AG04450 (cell line): ENCODE measurements at regions not wholly inside any gene's neighbourhood (a gene's known extent, or its start where the extent isn't known, plus 50 kb on each side); places are given as distances from the start of the nearest gene placed in this dataset.

Source experiments
- CTCF ChIA-PET: fragments of 300-600, 350-600 bp; formaldehyde crosslinking; extraction: SDS; loops from one replicate; lab custom pipeline; 2022; ENCODE audit warnings: antibody characterized with exemption, inconsistent platforms; lab: Charles Lee
- POLR2A ChIA-PET: fragments of 350-600 bp; formaldehyde crosslinking; extraction: SDS; loops from one replicate; lab custom pipeline; 2021; ENCODE audit warnings: antibody characterized with exemption, inconsistent platforms; lab: Yijun Ruan, JAX
- DNase-seq: peaks from one replicate; pipeline ENCODE4 v3.0.0-alpha.2; 2011; ENCODE audit warnings: low read depth, low spot score
- H3K27ac ChIP-seq: one replicate; pipeline ENCODE4 v1.5.1; 2012; ENCODE audit warnings: low read depth, low read length, control low read depth
- H3K27me3 ChIP-seq: one replicate; pipeline ENCODE4 v1.6.0; 2012; ENCODE audit warnings: low read length; ENCODE audit not compliant: control insufficient read depth, insufficient read depth
- H3K4me3 ChIP-seq: 2 replicates; pipeline ENCODE4 v1.5.1; 2011; ENCODE audit warnings: mild to moderate bottlenecking, low read depth, low read length, control low read depth
- H3K9me3 ChIP-seq: 2 replicates; pipeline ENCODE4 v1.5.1; 2012; ENCODE audit warnings: low read length; ENCODE audit not compliant: control insufficient read depth, insufficient read depth
- TF ChIP-seq, protein P1 (sequence below): IDR thresholded peaks from 2 replicates; pipeline ENCODE4 v1.5.1; 2011; ENCODE audit warnings: low read depth, low read length, control low read depth, inconsistent platforms

DNA sequence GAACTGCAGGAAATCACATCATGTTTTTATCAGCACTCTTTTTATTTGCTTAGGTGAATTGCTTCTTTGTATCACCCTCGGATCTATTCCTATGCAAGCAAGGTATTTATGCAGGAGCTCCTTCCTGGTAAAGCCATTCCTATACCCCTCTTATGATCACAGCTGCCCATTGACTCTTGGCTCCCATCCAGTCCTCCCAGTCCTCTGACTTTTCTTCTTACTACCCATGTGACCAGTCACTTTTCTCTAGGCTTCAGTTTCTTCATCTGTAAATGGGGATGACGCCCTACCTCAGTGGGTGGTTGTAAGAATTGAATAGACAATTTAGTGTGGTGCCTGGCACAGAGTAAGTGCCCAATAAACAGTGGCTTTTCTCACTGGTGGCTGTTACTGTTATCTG is 144.9 kb downstream of the FHIP1A start:
- TF ChIP-seq, protein P1, sequence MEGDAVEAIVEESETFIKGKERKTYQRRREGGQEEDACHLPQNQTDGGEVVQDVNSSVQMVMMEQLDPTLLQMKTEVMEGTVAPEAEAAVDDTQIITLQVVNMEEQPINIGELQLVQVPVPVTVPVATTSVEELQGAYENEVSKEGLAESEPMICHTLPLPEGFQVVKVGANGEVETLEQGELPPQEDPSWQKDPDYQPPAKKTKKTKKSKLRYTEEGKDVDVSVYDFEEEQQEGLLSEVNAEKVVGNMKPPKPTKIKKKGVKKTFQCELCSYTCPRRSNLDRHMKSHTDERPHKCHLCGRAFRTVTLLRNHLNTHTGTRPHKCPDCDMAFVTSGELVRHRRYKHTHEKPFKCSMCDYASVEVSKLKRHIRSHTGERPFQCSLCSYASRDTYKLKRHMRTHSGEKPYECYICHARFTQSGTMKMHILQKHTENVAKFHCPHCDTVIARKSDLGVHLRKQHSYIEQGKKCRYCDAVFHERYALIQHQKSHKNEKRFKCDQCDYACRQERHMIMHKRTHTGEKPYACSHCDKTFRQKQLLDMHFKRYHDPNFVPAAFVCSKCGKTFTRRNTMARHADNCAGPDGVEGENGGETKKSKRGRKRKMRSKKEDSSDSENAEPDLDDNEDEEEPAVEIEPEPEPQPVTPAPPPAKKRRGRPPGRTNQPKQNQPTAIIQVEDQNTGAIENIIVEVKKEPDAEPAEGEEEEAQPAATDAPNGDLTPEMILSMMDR = no peak
- CTCF ChIA-PET = no interaction called here

DNA sequence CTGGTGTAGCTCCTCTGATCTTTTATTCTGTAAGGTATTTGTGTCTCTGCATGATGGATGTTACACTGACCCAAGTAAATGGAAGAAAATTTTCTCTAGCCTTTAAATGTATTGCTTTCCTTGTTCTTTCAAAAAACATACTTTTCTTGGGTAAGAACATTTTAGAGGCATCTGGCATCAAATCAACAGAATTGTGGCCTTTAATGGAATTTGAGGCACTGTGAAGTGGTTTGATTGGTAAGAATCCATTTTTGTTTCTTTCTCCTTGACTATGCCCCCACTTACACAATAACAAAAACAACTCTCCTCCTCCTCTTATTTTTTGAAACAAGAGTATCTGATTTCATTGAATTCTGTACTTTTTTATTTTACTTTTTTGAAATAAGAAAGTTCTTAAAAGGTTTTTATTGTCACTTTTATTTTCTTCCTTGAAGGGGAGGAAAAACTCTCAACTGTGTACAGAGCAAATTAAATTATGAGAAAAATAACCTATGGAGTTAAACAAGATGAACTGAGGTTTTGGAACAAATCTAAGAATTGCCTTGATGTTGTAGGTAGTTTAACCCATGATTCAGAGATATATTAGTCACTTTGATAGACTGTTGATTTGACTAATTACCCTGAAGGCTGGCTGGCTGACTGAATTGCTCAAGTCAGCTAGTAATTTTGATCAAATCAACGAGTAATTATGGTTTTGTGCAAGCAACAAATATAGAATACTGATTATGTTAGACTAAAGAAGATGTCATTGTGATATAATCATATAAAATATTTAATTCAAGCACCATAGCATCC is 146.4 kb downstream of the FHIP1A start:
- DNase-seq = no peak
- TF ChIP-seq, protein P1 = no peak
- H3K27ac ChIP-seq = no peak overlapping the region
- ChIA-PET POLR2A (no interaction called here), CTCF (interaction anchor here (0.6 kb wide), 1 partner anchor 1370 kb away, joined by 3 read pairs; no protein-coding TSS in a partner anchor)
- H3K27me3 ChIP-seq = peaks cover 4% of the 10 kb centered on the region
- H3K4me3 ChIP-seq = no peak overlapping the region
- H3K9me3 ChIP-seq = no peaks in the 10 kb centered on the region

More for the DNA sequence above, 144.9 kb downstream of the FHIP1A start:
- POLR2A ChIA-PET = no interaction called here
- Histone ChIP-seq H3K27ac (no peak overlapping the region), H3K9me3 (peaks cover 2% of the 10 kb centered on the region; the same call in 1 of the 2 replicates), H3K27me3 (peaks cover 4% of the 10 kb centered on the region), H3K4me3 (no peak overlapping the region)
- DNase-seq = no peak

DNA sequence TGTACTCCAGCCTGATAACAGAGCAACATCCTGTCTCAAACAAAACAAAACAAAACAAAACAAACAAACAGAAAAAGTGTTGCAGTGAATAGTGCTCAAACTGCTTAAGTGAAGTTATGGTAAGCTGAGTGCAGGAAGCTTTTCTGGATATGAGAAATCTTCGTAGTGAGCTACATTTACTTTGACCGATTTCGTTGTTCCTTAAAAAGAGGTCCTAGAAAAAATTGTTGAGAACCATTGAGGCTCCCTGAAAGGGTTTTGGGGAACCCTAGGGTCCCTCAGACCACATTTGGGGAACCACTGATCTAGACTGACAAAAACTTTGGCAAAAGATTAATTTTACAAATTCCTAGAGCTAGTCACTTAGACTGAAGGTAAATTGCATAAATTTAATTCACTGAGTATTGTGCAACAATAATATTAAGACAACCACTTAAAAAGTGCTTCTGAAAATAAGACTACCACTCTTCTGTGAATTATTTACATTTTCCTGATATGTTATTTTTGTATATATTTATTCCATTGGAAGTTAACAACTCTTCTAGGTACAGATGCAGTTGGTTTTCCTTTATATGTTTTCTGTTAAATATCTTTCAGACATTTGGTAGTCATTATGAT is 149.6 kb downstream of the FHIP1A start:
- H3K27ac ChIP-seq = no peak overlapping the region
- H3K9me3 ChIP-seq = no peaks in the 10 kb centered on the region
- H3K4me3 ChIP-seq = no peak overlapping the region
- DNase-seq = no peak
- TF ChIP-seq, protein P1 = no peak
- CTCF ChIA-PET = interaction anchor here (0.5 kb wide), 1 partner anchor 494 kb away, joined by 5 read pairs; no protein-coding TSS in a partner anchor
- POLR2A ChIA-PET = no interaction called here
- H3K27me3 ChIP-seq = no peaks in the 10 kb centered on the region

DNA sequence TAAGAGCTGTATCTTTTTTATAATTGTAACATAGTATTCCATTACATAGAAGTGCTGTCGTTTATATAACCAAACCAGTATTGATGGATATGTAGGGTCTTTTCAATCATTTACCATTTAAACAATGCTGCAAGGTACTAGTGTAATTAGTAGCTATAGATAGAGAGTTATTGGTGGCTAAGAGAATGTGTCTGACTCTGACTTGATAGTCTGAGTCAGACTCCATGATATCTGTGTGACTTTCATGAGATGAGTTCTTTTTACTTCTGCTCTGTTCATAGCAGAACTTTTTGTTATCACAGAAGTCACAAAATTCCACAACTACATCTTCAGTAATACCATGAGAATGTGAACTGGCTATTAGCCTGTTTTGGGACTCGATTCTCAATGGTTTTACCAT is 150.6 kb downstream of the FHIP1A start:
- DNase-seq = no peak
- Histone ChIP-seq H3K9me3 (no peaks in the 10 kb centered on the region), H3K4me3 (no peak overlapping the region), H3K27me3 (no peaks in the 10 kb centered on the region), H3K27ac (no peak overlapping the region)
- POLR2A ChIA-PET = no interaction called here
- TF ChIP-seq, protein P1 = no peak
- CTCF ChIA-PET = interaction anchor here (0.5 kb wide), 1 partner anchor 495 kb away, joined by 5 read pairs; no protein-coding TSS in a partner anchor
